ENCODE measurements at regions not wholly inside any gene's neighbourhood (a gene's known extent, or its start where the extent isn't known, plus 50 kb on each side); places are given as distances from the start of the nearest gene placed in this dataset.
"Not testable (repeated sequence)": the region's sequence is repeated elsewhere in the genome, so short reads cannot be mapped to it uniquely, and the experiment has no call there.

DNA sequence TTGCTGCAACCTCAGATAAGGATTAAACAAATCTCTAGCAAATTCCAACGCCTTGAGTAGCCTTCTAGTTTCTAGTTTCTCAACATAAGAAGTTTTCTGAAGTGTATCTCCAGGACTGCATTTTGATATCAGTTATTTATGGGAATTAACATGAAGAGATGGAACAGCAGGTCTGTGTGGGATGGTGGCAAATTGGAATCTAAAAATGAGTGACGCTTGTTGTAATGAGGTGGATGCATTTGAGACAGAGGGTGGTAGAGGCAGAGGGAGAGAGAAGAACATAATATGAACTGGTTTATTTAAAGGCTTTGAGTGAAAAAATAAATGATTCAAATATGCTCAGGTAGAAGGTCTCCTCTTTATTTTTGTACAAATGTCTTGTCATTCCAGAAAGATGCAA lies 446.8 kb upstream of the GCFC2 start:
- TF ChIP-seq CTCF (IDR thresholded peaks at IDR 0.05), result no peak
- Mint-ChIP-seq H3K36me3 (ENCODE audit: low read depth) (no peaks in the 10 kb centered on the region), H3K9me3 (peaks cover 5% of the 10 kb centered on the region), H3K4me1 (ENCODE audit: low read depth) (no peaks in the 10 kb centered on the region), H3K4me3 (no peak overlapping the region), H3K27ac (no peak overlapping the region), H3K27me3 (no peaks in the 10 kb centered on the region)
- no peaks in the 10 kb centered on the region for H3K27me3 ChIP-seq (ENCODE audit: control insufficient read depth in 1 of 2, insufficient read depth in 2 of 2, low read length in 2 of 2)
- no peak for DNase-seq
- H3K4me3 ChIP-seq (ENCODE audit: low read length), result no peak overlapping the region
- ChIA-PET CTCF (no interaction called here), POLR2A (no interaction called here)
- H3K36me3 ChIP-seq (ENCODE audit: insufficient read depth, low read length), result no peaks in the 10 kb centered on the region
- peaks cover 0 to 11% of the 10 kb centered on the region in 2 experiments for H3K9me3 ChIP-seq (ENCODE audit: control insufficient read depth in 1 of 2, insufficient read depth in 1 of 2, low read length in 2 of 2)
- ATAC-seq (ENCODE audit: poor library complexity), result no peak
- intact Hi-C loops (cut with DNase I, micrococcal nuclease), result no loop called here
- H3K27ac ChIP-seq (ENCODE audit: low read depth in 1 of 2, low read length in 2 of 2), result no peak overlapping the region
- no peaks in the 10 kb centered on the region for H3K4me1 ChIP-seq (ENCODE audit: insufficient read depth, low read length)

GRCh38 chr2:76154981-76155380 lies 444.3 kb upstream of the GCFC2 start:
- Histone ChIP-seq H3K27me3 (ENCODE audit: control insufficient read depth in 1 of 2, insufficient read depth in 2 of 2, low read length in 2 of 2) (no peaks in the 10 kb centered on the region), H3K4me1 (ENCODE audit: insufficient read depth, low read length) (no peaks in the 10 kb centered on the region), H3K9me3 (ENCODE audit: control insufficient read depth in 1 of 2, insufficient read depth in 1 of 2, low read length in 2 of 2) (peaks cover 0 to 3% of the 10 kb centered on the region in 2 experiments), H3K27ac (ENCODE audit: low read depth in 1 of 2, low read length in 2 of 2) (no peak overlapping the region), H3K36me3 (ENCODE audit: insufficient read depth, low read length) (no peaks in the 10 kb centered on the region), H3K4me3 (ENCODE audit: low read length) (no peak overlapping the region)
- H3K36me3 Mint-ChIP-seq (ENCODE audit: low read depth), result no peaks in the 10 kb centered on the region
- peaks cover 5% of the 10 kb centered on the region for H3K9me3 Mint-ChIP-seq
- ATAC-seq (ENCODE audit: poor library complexity) (no peak), DNase-seq (no peak)
- intact Hi-C loops (cut with DNase I, micrococcal nuclease), result no loop called here
- no peak for TF ChIP-seq CTCF (IDR thresholded peaks at IDR 0.05)
- no peak overlapping the region for H3K4me3 Mint-ChIP-seq
- POLR2A ChIA-PET, result no interaction called here
- no peaks in the 10 kb centered on the region for H3K4me1 Mint-ChIP-seq (ENCODE audit: low read depth)
- CTCF ChIA-PET, result no interaction called here
- H3K27me3 Mint-ChIP-seq, result no peaks in the 10 kb centered on the region
- H3K27ac Mint-ChIP-seq, result no peak overlapping the region

GRCh38 chr2:76149846-76150245 lies 439.1 kb upstream of the GCFC2 start:
- peaks cover 14% of the 10 kb centered on the region for H3K9me3 Mint-ChIP-seq
- Histone ChIP-seq H3K9me3 (ENCODE audit: control insufficient read depth in 1 of 2, insufficient read depth in 1 of 2, low read length in 2 of 2) (peaks cover 0 to 3% of the 10 kb centered on the region in 2 experiments), H3K27ac (ENCODE audit: low read depth in 1 of 2, low read length in 2 of 2) (no peak overlapping the region), H3K4me1 (ENCODE audit: insufficient read depth, low read length) (no peaks in the 10 kb centered on the region), H3K36me3 (ENCODE audit: insufficient read depth, low read length) (no peaks in the 10 kb centered on the region), H3K4me3 (ENCODE audit: low read length) (no peak overlapping the region), H3K27me3 (ENCODE audit: control insufficient read depth in 1 of 2, insufficient read depth in 2 of 2, low read length in 2 of 2) (no peaks in the 10 kb centered on the region)
- H3K4me1 Mint-ChIP-seq (ENCODE audit: low read depth), result no peaks in the 10 kb centered on the region
- CTCF ChIA-PET, result no interaction called here
- POLR2A ChIA-PET, result no interaction called here
- no peak overlapping the region for H3K27ac Mint-ChIP-seq
- no peaks in the 10 kb centered on the region for H3K27me3 Mint-ChIP-seq
- no peak overlapping the region for H3K4me3 Mint-ChIP-seq
- DNase-seq (no peak), ATAC-seq (ENCODE audit: poor library complexity) (no peak)
- H3K36me3 Mint-ChIP-seq (ENCODE audit: low read depth), result no peaks in the 10 kb centered on the region
- intact Hi-C loops (cut with DNase I, micrococcal nuclease), result no loop called here
- no peak for TF ChIP-seq CTCF (IDR thresholded peaks at IDR 0.05)

DNA sequence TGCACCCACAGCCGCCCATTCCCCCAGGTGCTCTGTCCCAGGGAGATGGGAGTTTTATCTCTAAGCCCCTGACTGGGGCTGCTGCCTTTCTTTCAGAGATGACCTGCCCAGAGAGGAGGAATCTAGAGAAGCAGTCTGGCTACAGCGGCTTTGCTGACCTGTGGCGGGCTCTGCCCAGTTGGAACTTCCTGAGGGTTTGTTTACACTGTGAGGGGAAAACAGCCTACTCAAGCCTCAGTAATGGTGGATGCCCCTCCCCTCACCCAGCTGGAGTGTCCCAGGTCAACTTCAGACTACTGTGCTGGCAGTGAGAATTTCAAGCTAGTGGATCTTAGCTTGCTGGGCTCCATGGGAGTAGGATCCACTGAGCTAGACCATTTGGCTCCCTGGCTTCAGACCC lies 428.6 kb upstream of the GCFC2 start:
- CTCF ChIA-PET; H3K27ac ChIP-seq (ENCODE audit: low read depth in 1 of 2, low read length in 2 of 2); ATAC-seq (ENCODE audit: poor library complexity); H3K36me3 ChIP-seq (ENCODE audit: insufficient read depth, low read length); DNase-seq; H3K27ac Mint-ChIP-seq; POLR2A ChIA-PET; H3K36me3 Mint-ChIP-seq (ENCODE audit: low read depth); H3K4me1 Mint-ChIP-seq (ENCODE audit: low read depth); H3K4me3 ChIP-seq (ENCODE audit: low read length); intact Hi-C loops (cut with DNase I, micrococcal nuclease); H3K4me3 Mint-ChIP-seq; H3K27me3 Mint-ChIP-seq; H3K4me1 ChIP-seq (ENCODE audit: insufficient read depth, low read length); H3K27me3 ChIP-seq (ENCODE audit: control insufficient read depth in 1 of 2, insufficient read depth in 2 of 2, low read length in 2 of 2): not testable (repeated sequence)
- H3K9me3 Mint-ChIP-seq, result peaks cover 19% of the 10 kb centered on the region
- H3K9me3 ChIP-seq (ENCODE audit: control insufficient read depth in 1 of 2, insufficient read depth in 1 of 2, low read length in 2 of 2), result peaks cover 0 to 13% of the 10 kb centered on the region in 2 experiments
